ENCODE measurements at regions not wholly inside any gene's neighbourhood (a gene's known extent, or its start where the extent isn't known, plus 50 kb on each side); places are given as distances from the start of the nearest gene placed in this dataset.

- TF ChIP-seq CTCF (IDR thresholded peaks at IDR 0.05; ENCODE audit: borderline replicate concordance, extremely low read depth, low read length, poor library complexity, severe bottlenecking): no peak
- TF ChIP-seq EZH2 (IDR thresholded peaks at IDR 0.05; ENCODE audit: borderline replicate concordance, low read depth, low read length, severe bottlenecking): no peak
Measured at GRCh38 chr4:126369076-126369475, 1054.3 kb downstream of the FAT4 start.
